HG02943 (cell line): ENCODE measurements at regions not wholly inside any gene's neighbourhood (a gene's known extent, or its start where the extent isn't known, plus 50 kb on each side); places are given as distances from the start of the nearest gene placed in this dataset.

Experiments used
- ATAC-seq: cut with Tn5 transposase; IDR thresholded peaks from one replicate; pipeline ENCODE4 v1.9.1; 2021; ENCODE audit warnings: mild to moderate bottlenecking, low read depth, moderate library complexity; ENCODE audit not compliant: unreplicated experiment

GRCh38 chr18:24995056-24995455, 356.9 kb downstream of the ZNF521 start:
- ATAC-seq = no peak

- ATAC-seq = no peak
Measured at GRCh38 chr18:24995755-24996154, 356.2 kb downstream of the ZNF521 start.

GRCh38 chr18:24999650-25000267, 352.2 kb downstream of the ZNF521 start:
- no peak for ATAC-seq

- ATAC-seq = no peak
Measured at GRCh38 chr18:25001803-25002202, 350.2 kb downstream of the ZNF521 start.

- ATAC-seq = no peak
Measured at GRCh38 chr18:25005541-25006403, 346.2 kb downstream of the ZNF521 start.

GRCh38 chr18:25010623-25011374, 341.2 kb downstream of the ZNF521 start:
- ATAC-seq = no peak
